Gastrocnemius medialis (tissue), 4 donors: ENCODE measurements at regions not wholly inside any gene's neighbourhood (a gene's known extent, or its start where the extent isn't known, plus 50 kb on each side); places are given as distances from the start of the nearest gene placed in this dataset.
"Not testable (repeated sequence)": the region's sequence is repeated elsewhere in the genome, so short reads cannot be mapped to it uniquely, and the experiment has no call there.

ENCODE experiments used
- ATAC-seq, 2 donors: fragments of 150-250 bp; one replicate each; pipeline ENCODE4 v1.9.1; 2016
- DNase-seq, 2 donors: peaks; one replicate each; pipeline ENCODE4 v3.0.0-alpha.2; 2019
- H3K27ac ChIP-seq, 4 donors: fragments of 200-600 bp; sonication (generic); 1 replicate in 1 of 4; 2 replicates in 3 of 4; pipeline ENCODE4 v1.5.1; 2016 to 2018; ENCODE audit warnings: mild to moderate bottlenecking in 2 of 4, moderate library complexity in 1 of 4
- H3K27me3 ChIP-seq, 3 donors: fragments of 200-600 bp; sonication (generic) in 2 of 3; 1 replicate in 1 of 3; 2 replicates in 2 of 3; pipeline versions ENCODE4 v1.5.1 to v1.6.0; 2016 to 2019; ENCODE audit warnings: mild to moderate bottlenecking in 1 of 3, moderate library complexity in 1 of 3
- H3K36me3 ChIP-seq, 2 donors: fragments of 200-600 bp; sonication (generic) in 1 of 2; one replicate each; pipeline ENCODE4 v1.5.1; 2017 to 2018
- H3K4me1 ChIP-seq, 2 donors: fragments of 200-600 bp; sonication (generic) in 1 of 2; one replicate each; pipeline ENCODE4 v1.5.1; 2016 to 2017; ENCODE audit warnings: mild to moderate bottlenecking in 2 of 2
- H3K4me3 ChIP-seq, 4 donors: fragments of 200-600 bp; sonication (generic) in 3 of 4; 1 replicate in 1 of 4; 2 replicates in 3 of 4; pipeline ENCODE4 v1.5.1; 2016 to 2019; ENCODE audit warnings: mild to moderate bottlenecking in 2 of 4
- H3K9me3 ChIP-seq, 3 donors: fragments of 200-600 bp; sonication (generic) in 2 of 3; 1 replicate in 1 of 3; 2 replicates in 2 of 3; pipeline ENCODE4 v1.5.1; 2016 to 2019
- POLR2A ChIP-seq, 2 donors: fragments of 450-650 bp; IDR thresholded peaks; one replicate each; pipeline ENCODE4 v1.6.1; 2017; ENCODE audit warnings: antibody characterized with exemption in 2 of 2, mild to moderate bottlenecking in 2 of 2, moderate library complexity in 2 of 2
- in situ Hi-C, 4 donors: fragments of 200-750 bp; cut with MboI; loops; one replicate each; pipeline versions ENCODE4 v1.15.0 to v1.8.0; 2017; ENCODE audit warnings: low sequenced_read_pairs in 4 of 4
- intact Hi-C: fragments of 100-400 bp; cut with DNase I; formaldehyde crosslinking; loops from one replicate; pipeline ENCODE4 v1.15.1; 2023; ENCODE audit warnings: low total_unique reads
- TF ChIP-seq, protein P1 (sequence below), 5 experiments: fragments of 450-650 bp in 3 of 5; fragments of 200-600 bp in 2 of 5; sonication (generic) in 2 of 5; IDR thresholded peaks in 4 of 5; conservative IDR thresholded peaks in 1 of 5; 1 replicate in 4 of 5; 2 replicates in 1 of 5; pipeline ENCODE4 v1.5.1; 2016 to 2019; ENCODE audit warnings: antibody characterized with exemption in 5 of 5, mild to moderate bottlenecking in 3 of 5, moderate library complexity in 3 of 5

DNA sequence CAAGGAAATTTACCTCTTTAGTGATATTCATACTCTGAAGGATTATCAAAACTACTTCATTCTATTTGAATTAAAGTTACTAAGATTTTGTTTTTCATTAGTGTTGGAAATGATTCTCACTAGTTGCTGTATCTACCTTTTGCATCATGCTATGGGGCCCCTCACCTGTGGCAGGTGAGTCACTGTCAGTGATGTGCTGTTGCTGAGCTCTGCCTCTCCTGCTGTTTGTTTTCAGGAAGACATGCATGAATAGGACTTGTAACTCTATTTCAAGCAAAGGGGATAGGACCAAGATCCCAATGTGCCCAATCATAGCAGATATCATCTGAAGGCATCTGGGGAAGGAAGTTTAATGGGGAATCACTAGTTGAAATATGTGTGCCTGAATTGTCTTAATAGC is 57.4 kb upstream of the AGR3 start:
- ATAC-seq (no peak), DNase-seq (no peak)
- H3K27ac ChIP-seq = no peak overlapping the region
- no peaks in the 10 kb centered on the region for H3K36me3 ChIP-seq
- H3K4me3 ChIP-seq = no peak overlapping the region
- H3K9me3 ChIP-seq = no peaks in the 10 kb centered on the region
- no peaks in the 10 kb centered on the region for H3K4me1 ChIP-seq
- intact Hi-C loops = no loop called here
- H3K27me3 ChIP-seq = no peaks in the 10 kb centered on the region
- in situ Hi-C loops = no loop called here
- TF ChIP-seq, protein P1, sequence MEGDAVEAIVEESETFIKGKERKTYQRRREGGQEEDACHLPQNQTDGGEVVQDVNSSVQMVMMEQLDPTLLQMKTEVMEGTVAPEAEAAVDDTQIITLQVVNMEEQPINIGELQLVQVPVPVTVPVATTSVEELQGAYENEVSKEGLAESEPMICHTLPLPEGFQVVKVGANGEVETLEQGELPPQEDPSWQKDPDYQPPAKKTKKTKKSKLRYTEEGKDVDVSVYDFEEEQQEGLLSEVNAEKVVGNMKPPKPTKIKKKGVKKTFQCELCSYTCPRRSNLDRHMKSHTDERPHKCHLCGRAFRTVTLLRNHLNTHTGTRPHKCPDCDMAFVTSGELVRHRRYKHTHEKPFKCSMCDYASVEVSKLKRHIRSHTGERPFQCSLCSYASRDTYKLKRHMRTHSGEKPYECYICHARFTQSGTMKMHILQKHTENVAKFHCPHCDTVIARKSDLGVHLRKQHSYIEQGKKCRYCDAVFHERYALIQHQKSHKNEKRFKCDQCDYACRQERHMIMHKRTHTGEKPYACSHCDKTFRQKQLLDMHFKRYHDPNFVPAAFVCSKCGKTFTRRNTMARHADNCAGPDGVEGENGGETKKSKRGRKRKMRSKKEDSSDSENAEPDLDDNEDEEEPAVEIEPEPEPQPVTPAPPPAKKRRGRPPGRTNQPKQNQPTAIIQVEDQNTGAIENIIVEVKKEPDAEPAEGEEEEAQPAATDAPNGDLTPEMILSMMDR (IDR thresholded peaks at IDR 0.05 in 4 of 5, conservative IDR thresholded peaks at IDR 0.05 in 1 of 5) = no peak
- no peak for TF ChIP-seq POLR2A (IDR thresholded peaks at IDR 0.05)

GRCh38 chr7:16940776-16941175 is 59.0 kb upstream of the AGR3 start:
- in situ Hi-C loops = no loop called here

GRCh38 chr7:16942929-16943509 is 61.2 kb upstream of the AGR3 start:
- in situ Hi-C loops (no loop called here), intact Hi-C loops (no loop called here)
- no peaks in the 10 kb centered on the region for H3K9me3 ChIP-seq
- H3K27me3 ChIP-seq = no peaks in the 10 kb centered on the region
- DNase-seq = no peak
- H3K27ac ChIP-seq = no peak overlapping the region
- ATAC-seq = no peak
- no peaks in the 10 kb centered on the region for H3K4me1 ChIP-seq
- no peaks in the 10 kb centered on the region for H3K36me3 ChIP-seq
- TF ChIP-seq, protein P1 (IDR thresholded peaks at IDR 0.05 in 4 of 5, conservative IDR thresholded peaks at IDR 0.05 in 1 of 5) = no peak
- no peak for TF ChIP-seq POLR2A (IDR thresholded peaks at IDR 0.05)
- H3K4me3 ChIP-seq = no peak overlapping the region

More at GRCh38 chr7:16940776-16941175, 59.0 kb upstream of the AGR3 start:
- H3K36me3 ChIP-seq = no peaks in the 10 kb centered on the region
- H3K4me1 ChIP-seq = no peaks in the 10 kb centered on the region
- no peaks in the 10 kb centered on the region for H3K27me3 ChIP-seq
- DNase-seq (no peak), ATAC-seq (no peak)
- no peak for TF ChIP-seq POLR2A (IDR thresholded peaks at IDR 0.05)
- TF ChIP-seq, protein P1 (IDR thresholded peaks at IDR 0.05 in 4 of 5, conservative IDR thresholded peaks at IDR 0.05 in 1 of 5) = no peak
- no peak overlapping the region for H3K4me3 ChIP-seq
- intact Hi-C loops = no loop called here
- no peak overlapping the region for H3K27ac ChIP-seq
- no peaks in the 10 kb centered on the region for H3K9me3 ChIP-seq

DNA sequence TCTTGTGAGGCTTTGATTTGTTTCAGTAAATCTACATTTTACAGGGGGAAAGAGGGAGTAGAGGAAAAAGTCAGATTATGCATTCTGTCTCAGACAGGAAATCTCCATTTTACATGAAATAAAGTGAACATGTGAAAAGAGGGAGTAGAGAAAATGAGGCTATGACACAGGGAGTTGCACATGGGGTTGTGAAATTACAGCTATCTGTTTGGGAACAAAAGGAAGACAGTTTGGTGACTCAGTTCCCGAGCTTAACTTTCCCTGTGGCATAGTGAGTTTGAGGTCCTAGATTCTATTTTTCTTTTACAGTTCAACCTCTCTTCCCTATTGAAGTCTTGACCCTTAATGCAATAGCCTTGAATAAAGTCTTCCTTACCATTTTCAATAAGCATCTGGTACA is 63.2 kb upstream of the AGR3 start:
- Histone ChIP-seq H3K27ac (no peak overlapping the region), H3K4me1 (no peaks in the 10 kb centered on the region), H3K36me3 (no peaks in the 10 kb centered on the region), H3K9me3 (no peaks in the 10 kb centered on the region), H3K27me3 (no peaks in the 10 kb centered on the region), H3K4me3 (no peak overlapping the region)
- TF ChIP-seq, protein P1 (IDR thresholded peaks at IDR 0.05 in 4 of 5, conservative IDR thresholded peaks at IDR 0.05 in 1 of 5) = no peak
- TF ChIP-seq POLR2A (IDR thresholded peaks at IDR 0.05) = no peak
- in situ Hi-C loops = no loop called here
- no peak for DNase-seq
- intact Hi-C loops = no loop called here
- no peak for ATAC-seq

DNA sequence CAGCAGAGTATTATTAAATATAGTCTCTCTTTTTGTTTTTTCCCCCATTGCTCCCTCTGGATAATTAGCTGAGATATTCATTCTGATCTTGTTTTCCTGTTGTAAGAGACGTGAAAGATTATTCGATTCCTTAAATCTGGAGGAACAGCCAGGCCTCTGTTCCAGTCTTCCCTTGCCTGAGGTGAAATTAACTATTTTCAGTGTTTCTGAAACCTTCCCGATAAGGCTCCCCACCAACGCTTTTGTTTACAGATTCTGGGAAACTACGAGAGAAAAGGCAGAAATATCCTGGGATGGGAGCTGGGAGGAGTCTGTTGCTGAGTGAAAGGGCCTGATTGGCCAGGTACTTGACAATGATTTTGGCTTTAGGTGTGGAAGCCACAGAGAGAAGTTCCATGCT is 63.6 kb upstream of the AGR3 start:
- no peaks in the 10 kb centered on the region for H3K27me3 ChIP-seq
- intact Hi-C loops = no loop called here
- no peak for DNase-seq
- no peaks in the 10 kb centered on the region for H3K4me1 ChIP-seq
- no peak overlapping the region for H3K4me3 ChIP-seq
- no peak for ATAC-seq
- TF ChIP-seq, protein P1 (IDR thresholded peaks at IDR 0.05 in 4 of 5, conservative IDR thresholded peaks at IDR 0.05 in 1 of 5) = no peak
- TF ChIP-seq POLR2A (IDR thresholded peaks at IDR 0.05) = no peak
- H3K9me3 ChIP-seq = no peaks in the 10 kb centered on the region
- no peak overlapping the region for H3K27ac ChIP-seq
- in situ Hi-C loops = no loop called here
- no peaks in the 10 kb centered on the region for H3K36me3 ChIP-seq

- intact Hi-C loops, ATAC-seq, in situ Hi-C loops, H3K4me3 ChIP-seq, H3K27ac ChIP-seq, DNase-seq, H3K4me1 ChIP-seq, H3K9me3 ChIP-seq, H3K27me3 ChIP-seq, H3K36me3 ChIP-seq: not testable (repeated sequence)
Measured at GRCh38 chr7:16948110-16948509, 66.3 kb upstream of the AGR3 start.
